ENCODE measurements at regions not wholly inside any gene's neighbourhood (a gene's known extent, or its start where the extent isn't known, plus 50 kb on each side); places are given as distances from the start of the nearest gene placed in this dataset.

GRCh38 chr4:136573460-136573859, 958.8 kb downstream of the PCDH18 start:
- no peaks in the 10 kb centered on the region for H3K27me3 Mint-ChIP-seq

DNA sequence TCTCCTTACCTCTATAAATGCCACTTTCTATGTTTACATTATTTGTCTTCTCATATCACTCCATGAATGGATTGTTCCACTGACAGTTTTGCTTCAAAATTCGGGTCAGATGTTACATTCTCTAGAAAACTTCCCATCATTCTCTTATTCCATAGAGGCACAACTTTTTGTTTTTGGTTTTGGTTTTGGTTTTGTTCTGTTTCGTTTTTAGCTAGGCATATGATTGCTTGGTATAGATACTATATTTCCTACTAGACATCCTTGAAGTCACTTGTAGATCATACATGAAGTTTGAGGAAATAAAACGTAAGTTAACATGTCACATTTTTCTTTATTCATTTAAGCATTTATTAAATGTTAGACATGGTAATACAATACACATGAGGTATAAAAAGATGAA, 961.0 kb downstream of the PCDH18 start:
- peaks cover 11% of the 10 kb centered on the region for H3K9me3 Mint-ChIP-seq
- DNase-seq (ENCODE audit: low spot score) (no peak), ATAC-seq (no peak)
- H3K27ac Mint-ChIP-seq = peak overlapping the region in 1 of 2 donors; percentile 5
- H3K36me3 Mint-ChIP-seq = peaks cover 17% of the 10 kb centered on the region
- H3K4me3 Mint-ChIP-seq = peak overlapping the region; percentile 19
- no peaks in the 10 kb centered on the region for H3K27me3 Mint-ChIP-seq
- H3K4me1 Mint-ChIP-seq (ENCODE audit: low read depth in 2 of 2) = peaks cover 0 to 5% of the 10 kb centered on the region in 2 donors

More at GRCh38 chr4:136573460-136573859, 958.8 kb downstream of the PCDH18 start:
- H3K4me1 Mint-ChIP-seq (ENCODE audit: low read depth in 2 of 2) = peaks cover 0 to 5% of the 10 kb centered on the region in 2 donors
- DNase-seq (ENCODE audit: low spot score) (no peak), ATAC-seq (no peak)
- no peak overlapping the region for H3K4me3 Mint-ChIP-seq
- no peak overlapping the region for H3K27ac Mint-ChIP-seq
- H3K36me3 Mint-ChIP-seq = peaks cover 17% of the 10 kb centered on the region
- peaks cover 11% of the 10 kb centered on the region for H3K9me3 Mint-ChIP-seq

DNA sequence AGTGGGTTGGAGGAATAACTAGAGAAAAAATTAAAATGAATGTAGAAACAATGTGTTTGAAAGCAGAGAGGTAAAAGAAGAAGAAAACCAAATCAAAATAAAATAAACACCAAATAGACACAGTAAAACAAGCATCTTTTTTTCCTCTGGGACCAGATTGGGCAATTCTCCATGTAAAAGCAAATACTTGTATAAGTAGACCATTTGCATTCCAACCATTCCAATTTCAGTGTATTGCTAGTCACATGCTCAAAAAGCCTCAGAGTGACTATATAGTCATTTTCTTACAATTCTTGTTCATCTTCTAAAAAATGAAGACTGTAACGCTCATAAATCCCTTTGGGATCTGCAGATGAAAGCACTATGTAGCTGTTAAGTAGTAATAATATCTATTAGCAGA, 969.5 kb downstream of the PCDH18 start:
- peaks cover 10% of the 10 kb centered on the region for H3K9me3 Mint-ChIP-seq
- no peak for DNase-seq (ENCODE audit: low spot score)
- ATAC-seq = no peak
- H3K4me3 Mint-ChIP-seq = no peak overlapping the region
- H3K27ac Mint-ChIP-seq = no peak overlapping the region
- H3K4me1 Mint-ChIP-seq (ENCODE audit: low read depth in 2 of 2) = no peaks in the 10 kb centered on the region
- H3K36me3 Mint-ChIP-seq = no peaks in the 10 kb centered on the region
- H3K27me3 Mint-ChIP-seq = no peaks in the 10 kb centered on the region

GRCh38 chr4:136558940-136559494, 973.3 kb downstream of the PCDH18 start:
- no peak overlapping the region for H3K4me3 Mint-ChIP-seq
- peaks cover 13% of the 10 kb centered on the region for H3K9me3 Mint-ChIP-seq
- DNase-seq (ENCODE audit: low spot score) (no peak), ATAC-seq (no peak)
- no peaks in the 10 kb centered on the region for H3K27me3 Mint-ChIP-seq
- no peak overlapping the region for H3K27ac Mint-ChIP-seq
- no peaks in the 10 kb centered on the region for H3K36me3 Mint-ChIP-seq
- no peaks in the 10 kb centered on the region for H3K4me1 Mint-ChIP-seq (ENCODE audit: low read depth in 2 of 2)

GRCh38 chr4:136557396-136557795, 974.9 kb downstream of the PCDH18 start:
- DNase-seq (ENCODE audit: low spot score) (no peak), ATAC-seq (no peak)
- no peak overlapping the region for H3K4me3 Mint-ChIP-seq
- H3K4me1 Mint-ChIP-seq (ENCODE audit: low read depth in 2 of 2) = no peaks in the 10 kb centered on the region
- no peaks in the 10 kb centered on the region for H3K36me3 Mint-ChIP-seq
- peaks cover 13% of the 10 kb centered on the region for H3K9me3 Mint-ChIP-seq
- H3K27ac Mint-ChIP-seq = no peak overlapping the region
- no peaks in the 10 kb centered on the region for H3K27me3 Mint-ChIP-seq

DNA sequence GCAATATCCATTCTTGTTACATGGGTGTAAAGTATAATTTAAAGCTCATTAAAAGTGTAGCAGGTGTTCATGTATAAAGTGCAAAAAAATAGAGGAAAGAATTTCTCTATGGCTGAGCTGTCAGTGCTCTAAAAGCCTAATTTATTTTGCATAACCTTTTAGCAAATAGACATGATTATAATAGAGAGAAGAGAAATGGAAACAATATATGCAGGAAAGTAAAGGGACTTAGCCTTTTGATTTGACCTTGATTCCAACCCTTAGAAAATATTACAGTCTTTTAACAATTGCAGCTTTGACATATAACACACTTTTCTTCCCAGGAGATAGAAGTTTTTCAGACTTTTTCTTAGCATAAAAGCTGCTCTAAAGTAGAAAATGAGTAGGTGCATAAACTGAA, 978.3 kb downstream of the PCDH18 start:
- DNase-seq (ENCODE audit: low spot score) = no peak
- H3K9me3 Mint-ChIP-seq = peaks cover 13% of the 10 kb centered on the region
- no peaks in the 10 kb centered on the region for H3K36me3 Mint-ChIP-seq
- H3K27ac Mint-ChIP-seq = no peak overlapping the region
- no peak for ATAC-seq
- no peaks in the 10 kb centered on the region for H3K27me3 Mint-ChIP-seq
- H3K4me3 Mint-ChIP-seq = no peak overlapping the region
- no peaks in the 10 kb centered on the region for H3K4me1 Mint-ChIP-seq (ENCODE audit: low read depth in 2 of 2)

DNA sequence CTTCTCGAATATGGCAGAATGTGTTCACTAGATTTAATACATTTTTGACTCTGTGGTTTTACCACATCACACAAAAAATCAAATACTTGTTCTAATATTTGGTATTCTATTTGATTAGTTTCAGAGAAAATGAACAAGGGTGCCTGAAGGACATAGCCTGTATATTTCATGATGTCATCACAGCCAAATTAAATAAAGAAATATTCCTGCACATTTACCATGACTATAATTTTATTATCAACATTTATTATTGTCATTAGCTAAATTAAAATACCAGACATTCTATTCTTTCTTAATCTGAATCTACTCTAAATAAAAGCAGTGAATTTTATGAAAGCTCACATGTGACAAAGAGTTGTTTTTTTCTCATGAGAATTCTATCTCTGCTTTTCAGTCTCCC, 980.5 kb downstream of the PCDH18 start:
- DNase-seq (ENCODE audit: low spot score) (no peak), ATAC-seq (no peak)
- H3K9me3 Mint-ChIP-seq = peaks cover 10% of the 10 kb centered on the region
- no peaks in the 10 kb centered on the region for H3K4me1 Mint-ChIP-seq (ENCODE audit: low read depth in 2 of 2)
- H3K36me3 Mint-ChIP-seq = no peaks in the 10 kb centered on the region
- no peak overlapping the region for H3K27ac Mint-ChIP-seq
- no peak overlapping the region for H3K4me3 Mint-ChIP-seq
- no peaks in the 10 kb centered on the region for H3K27me3 Mint-ChIP-seq

DNA sequence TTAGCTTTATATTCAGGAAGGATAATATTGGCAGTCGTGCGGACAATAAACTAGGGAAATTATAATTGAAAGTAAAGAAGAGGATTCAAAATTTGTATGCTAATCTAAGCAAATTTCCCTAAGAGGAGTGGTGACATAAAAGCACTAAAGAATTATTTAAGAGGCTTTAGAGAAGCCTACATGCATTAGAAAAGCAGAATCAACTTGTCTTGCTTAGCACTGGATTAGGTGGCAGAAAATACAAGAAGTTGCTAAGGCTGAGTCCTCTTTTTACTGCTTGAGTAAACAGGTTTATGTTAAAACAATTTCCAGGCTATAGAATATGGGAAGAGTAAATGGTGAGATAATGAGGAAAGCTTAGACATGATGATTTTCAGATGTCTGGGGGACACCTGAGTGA, 991.5 kb downstream of the PCDH18 start:
- Mint-ChIP-seq H3K4me3 (no peak overlapping the region), H3K36me3 (no peaks in the 10 kb centered on the region), H3K27me3 (no peaks in the 10 kb centered on the region), H3K9me3 (peaks cover 9% of the 10 kb centered on the region), H3K4me1 (ENCODE audit: low read depth in 2 of 2) (peaks cover 0 to 6% of the 10 kb centered on the region in 2 donors), H3K27ac (no peak overlapping the region)
- DNase-seq (ENCODE audit: low spot score) = no peak
- ATAC-seq = no peak

GRCh38 chr4:136528131-136528530, 1004.2 kb downstream of the PCDH18 start:
- no peak for DNase-seq (ENCODE audit: low spot score)
- H3K27ac Mint-ChIP-seq = no peak overlapping the region
- H3K4me1 Mint-ChIP-seq (ENCODE audit: low read depth in 2 of 2) = no peaks in the 10 kb centered on the region
- no peak for ATAC-seq
- no peaks in the 10 kb centered on the region for H3K9me3 Mint-ChIP-seq
- H3K36me3 Mint-ChIP-seq = no peaks in the 10 kb centered on the region
- no peaks in the 10 kb centered on the region for H3K27me3 Mint-ChIP-seq
- H3K4me3 Mint-ChIP-seq = no peak overlapping the region

DNA sequence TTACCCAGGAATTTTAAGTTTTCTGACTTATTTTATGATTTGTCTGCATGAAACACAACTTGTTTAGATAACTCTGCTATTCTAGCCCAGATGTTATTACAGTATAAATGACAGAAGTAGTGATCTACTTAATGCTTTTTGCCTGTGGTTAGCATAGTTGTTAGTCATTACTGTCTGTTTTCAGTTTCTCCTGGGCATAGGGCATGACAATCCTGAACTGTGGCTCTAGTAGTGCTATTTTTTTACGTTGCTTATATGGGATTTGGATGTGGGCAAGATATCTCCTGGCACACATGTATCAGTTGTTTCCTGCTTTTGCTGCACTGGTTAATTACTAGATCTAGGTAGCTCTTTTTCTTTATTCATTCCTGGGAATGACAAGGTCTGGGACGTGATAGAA, 1005.8 kb downstream of the PCDH18 start:
- no peak overlapping the region for H3K27ac Mint-ChIP-seq
- H3K4me1 Mint-ChIP-seq (ENCODE audit: low read depth in 2 of 2) = no peaks in the 10 kb centered on the region
- no peaks in the 10 kb centered on the region for H3K9me3 Mint-ChIP-seq
- H3K36me3 Mint-ChIP-seq = no peaks in the 10 kb centered on the region
- H3K27me3 Mint-ChIP-seq = no peaks in the 10 kb centered on the region
- DNase-seq (ENCODE audit: low spot score) (no peak), ATAC-seq (no peak)
- H3K4me3 Mint-ChIP-seq = no peak overlapping the region

DNA sequence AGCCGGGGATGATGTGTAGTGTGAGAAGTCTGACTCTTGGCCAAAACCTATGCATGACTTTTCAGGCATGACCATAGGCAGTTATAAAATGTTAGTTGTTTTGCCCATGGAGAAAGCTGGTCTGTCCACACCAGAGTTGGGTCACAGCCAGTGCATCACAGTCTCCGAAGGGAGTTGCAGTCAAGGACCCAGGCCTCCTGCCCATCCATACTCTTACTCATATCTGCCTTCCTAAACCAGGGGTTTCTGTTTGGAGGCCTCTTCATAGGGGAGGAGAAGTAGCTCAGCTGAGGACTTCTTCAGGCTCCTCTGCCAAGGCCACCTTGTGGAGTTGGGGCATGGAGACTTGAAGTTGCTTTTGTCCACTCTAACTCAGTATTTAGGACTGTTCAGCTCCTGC, 1008.3 kb downstream of the PCDH18 start:
- no peak overlapping the region for H3K4me3 Mint-ChIP-seq
- no peak for DNase-seq (ENCODE audit: low spot score)
- H3K27ac Mint-ChIP-seq = no peak overlapping the region
- no peak for ATAC-seq
- H3K9me3 Mint-ChIP-seq = peaks cover 8% of the 10 kb centered on the region
- H3K27me3 Mint-ChIP-seq = no peaks in the 10 kb centered on the region
- H3K4me1 Mint-ChIP-seq (ENCODE audit: low read depth in 2 of 2) = no peaks in the 10 kb centered on the region
- H3K36me3 Mint-ChIP-seq = no peaks in the 10 kb centered on the region

DNA sequence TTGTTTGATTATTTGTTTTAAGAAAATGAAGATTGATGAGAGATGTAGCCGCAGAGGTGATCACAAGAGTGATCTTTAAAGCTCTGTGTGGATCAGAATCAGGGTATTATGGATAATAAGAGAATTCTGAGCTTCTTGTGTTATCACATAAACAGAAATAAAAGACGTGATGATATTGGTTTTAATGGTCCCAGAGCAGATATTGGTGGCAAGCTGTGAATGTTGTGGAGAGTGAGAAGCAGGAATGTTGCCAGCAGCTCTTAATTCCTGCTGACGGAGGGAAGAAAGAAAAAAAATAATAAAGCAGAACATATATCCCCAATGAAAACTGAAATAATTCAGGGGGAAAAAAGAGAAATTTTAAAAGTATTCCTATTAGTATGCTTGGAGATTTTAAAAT, 1015.9 kb downstream of the PCDH18 start:
- ATAC-seq (no peak), DNase-seq (ENCODE audit: low spot score) (no peak)
- H3K4me3 Mint-ChIP-seq = no peak overlapping the region
- peaks cover 8% of the 10 kb centered on the region for H3K9me3 Mint-ChIP-seq
- no peak overlapping the region for H3K27ac Mint-ChIP-seq
- no peaks in the 10 kb centered on the region for H3K4me1 Mint-ChIP-seq (ENCODE audit: low read depth in 2 of 2)
- no peaks in the 10 kb centered on the region for H3K36me3 Mint-ChIP-seq
- no peaks in the 10 kb centered on the region for H3K27me3 Mint-ChIP-seq

DNA sequence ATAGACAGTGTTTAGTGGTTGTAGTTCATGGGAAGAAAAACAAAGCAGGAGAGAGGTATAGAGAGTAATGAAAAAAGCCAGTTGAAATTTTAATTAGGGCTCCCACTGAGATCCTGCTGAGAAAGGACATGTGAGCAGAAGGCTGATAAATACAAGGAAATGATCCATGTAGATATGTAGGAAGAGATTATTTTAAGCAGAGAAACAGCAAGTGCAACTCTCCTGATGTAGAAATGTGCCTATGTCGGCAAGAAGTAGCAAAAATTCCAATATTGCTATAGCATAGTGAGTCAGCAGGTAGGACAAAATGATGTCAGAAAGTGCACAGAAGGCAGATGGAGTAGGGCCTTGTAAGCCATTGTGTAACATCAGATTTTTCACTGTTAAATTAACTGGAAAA, 1027.3 kb downstream of the PCDH18 start:
- Mint-ChIP-seq H3K4me1 (ENCODE audit: low read depth in 2 of 2) (no peaks in the 10 kb centered on the region), H3K4me3 (no peak overlapping the region), H3K36me3 (no peaks in the 10 kb centered on the region), H3K27ac (no peak overlapping the region), H3K27me3 (no peaks in the 10 kb centered on the region), H3K9me3 (peaks cover 15% of the 10 kb centered on the region)
- ATAC-seq (no peak), DNase-seq (ENCODE audit: low spot score) (no peak)

- Mint-ChIP-seq H3K36me3 (no peaks in the 10 kb centered on the region), H3K27ac (no peak overlapping the region), H3K27me3 (no peaks in the 10 kb centered on the region)
Measured at GRCh38 chr4:136495851-136496250, 1036.4 kb downstream of the PCDH18 start.

DNA sequence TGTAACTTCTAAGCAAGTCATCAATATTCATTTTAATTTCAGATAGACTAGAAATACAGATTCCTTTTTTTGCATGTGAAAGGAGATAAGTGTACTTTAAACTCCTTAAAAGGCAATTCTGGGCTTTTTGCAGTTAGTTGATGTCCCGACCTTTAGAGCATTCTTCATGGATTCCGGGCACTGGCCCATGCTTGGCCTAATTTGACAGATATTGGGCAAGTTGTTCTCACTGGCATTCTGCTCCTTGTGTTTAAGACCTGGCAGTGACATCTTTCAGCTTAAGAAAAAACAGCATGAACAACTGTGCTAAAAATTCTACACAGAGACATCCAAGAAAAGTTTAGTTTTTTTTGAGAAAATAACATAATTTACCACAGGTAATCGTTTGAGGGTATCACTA, 1037.2 kb downstream of the PCDH18 start:
- Mint-ChIP-seq H3K27ac (no peak overlapping the region), H3K4me3 (no peak overlapping the region), H3K36me3 (no peaks in the 10 kb centered on the region), H3K9me3 (peaks cover 15% of the 10 kb centered on the region), H3K4me1 (ENCODE audit: low read depth in 2 of 2) (no peaks in the 10 kb centered on the region), H3K27me3 (no peaks in the 10 kb centered on the region)
- DNase-seq (ENCODE audit: low spot score) (no peak), ATAC-seq (no peak)

More at GRCh38 chr4:136495851-136496250, 1036.4 kb downstream of the PCDH18 start:
- Mint-ChIP-seq H3K4me1 (ENCODE audit: low read depth in 2 of 2) (no peaks in the 10 kb centered on the region), H3K9me3 (peaks cover 14% of the 10 kb centered on the region), H3K4me3 (no peak overlapping the region)
- ATAC-seq = no peak
- no peak for DNase-seq (ENCODE audit: low spot score)

All from natural killer cell treated with Interleukin-12 subunit alpha and Interleukin-12 subunit beta and Interleukin-15 and Interleukin-18, amount 100 ng/mL, for 72 hours (primary cell).